Keratinocyte (primary cell): ENCODE measurements at regions not wholly inside any gene's neighbourhood (a gene's known extent, or its start where the extent isn't known, plus 50 kb on each side); places are given as distances from the start of the nearest gene placed in this dataset.

ENCODE experiments used
- DNase-seq: peaks from one replicate; pipeline ENCODE4 v3.0.0-alpha.2; 2011; ENCODE audit warnings: low read depth, missing footprints, low spot score
- FAIRE-seq: peaks from 2 replicates; lab custom pipeline; 2011; peaks lifted over from hg19 to GRCh38; lab: Jason Lieb, UNC
- H2AFZ ChIP-seq: 2 replicates; pipeline ENCODE4 v1.6.0; 2012; ENCODE audit warnings: low read length, control low read depth, inconsistent platforms; ENCODE audit not compliant: control insufficient read depth
- H3K27ac ChIP-seq: 2 replicates; pipeline ENCODE4 v1.5.1; 2011; ENCODE audit warnings: low read length; ENCODE audit not compliant: control insufficient read depth, insufficient read depth
- H3K27me3 ChIP-seq: 3 replicates; pipeline ENCODE4 v1.6.0; 2011; ENCODE audit warnings: low read length; ENCODE audit not compliant: control insufficient read depth, insufficient read depth; ENCODE audit errors: extremely low read depth
- H3K36me3 ChIP-seq, 2 experiments: 2 replicates in 1 of 2; 3 replicates in 1 of 2; pipeline ENCODE4 v1.5.1; 2011; ENCODE audit warnings: low read length in 2 of 2, mild to moderate bottlenecking in 1 of 2; ENCODE audit not compliant: control insufficient read depth in 2 of 2, insufficient read depth in 2 of 2; ENCODE audit errors: extremely low read depth in 1 of 2
- H3K4me1 ChIP-seq: 3 replicates; pipeline ENCODE4 v1.5.1; 2011; ENCODE audit warnings: low read length; ENCODE audit not compliant: control insufficient read depth, insufficient read depth; ENCODE audit errors: extremely low read depth
- H3K4me2 ChIP-seq: 3 replicates; pipeline ENCODE4 v1.6.0; 2011; ENCODE audit warnings: low read depth, low read length; ENCODE audit not compliant: control insufficient read depth, insufficient read depth; ENCODE audit errors: extremely low read depth
- H3K4me3 ChIP-seq, 3 experiments: fragments of 200-600 bp in 1 of 3; sonication (generic) in 1 of 3; 2 replicates in 2 of 3; 3 replicates in 1 of 3; pipeline ENCODE4 v1.5.1; 2011 to 2016; ENCODE audit warnings: low read length in 3 of 3, mild to moderate bottlenecking in 3 of 3, control low read depth in 2 of 3, inconsistent platforms in 1 of 3, low read depth in 1 of 3, mixed read lengths in 1 of 3, mixed run types in 1 of 3, moderate library complexity in 1 of 3; ENCODE audit not compliant: control insufficient read depth in 2 of 3, insufficient read depth in 2 of 3; ENCODE audit errors: extremely low read depth in 1 of 3
- H3K79me2 ChIP-seq: 2 replicates; pipeline ENCODE4 v1.6.0; 2012; ENCODE audit warnings: low read length; ENCODE audit not compliant: control insufficient read depth, insufficient read depth
- H3K9ac ChIP-seq: 3 replicates; pipeline ENCODE4 v1.6.0; 2011; ENCODE audit warnings: low read length; ENCODE audit not compliant: control insufficient read depth, insufficient read depth; ENCODE audit errors: extremely low read depth
- H3K9me1 ChIP-seq: 3 replicates; pipeline ENCODE4 v1.6.0; 2011; ENCODE audit warnings: low read length; ENCODE audit not compliant: control insufficient read depth, insufficient read depth; ENCODE audit errors: extremely low read depth
- H3K9me3 ChIP-seq: 2 replicates; pipeline ENCODE4 v1.5.1; 2012; ENCODE audit warnings: low read depth, low read length; ENCODE audit not compliant: control insufficient read depth
- H4K20me1 ChIP-seq: 3 replicates; pipeline ENCODE4 v1.6.0; 2011; ENCODE audit warnings: low read length; ENCODE audit not compliant: control insufficient read depth, insufficient read depth; ENCODE audit errors: extremely low read depth
- EZH2 ChIP-seq: IDR thresholded peaks from one replicate; pipeline ENCODE4 v1.6.1; 2012; ENCODE audit warnings: inconsistent platforms, mild to moderate bottlenecking, low read length, moderate library complexity
- dilution Hi-C: fragments of 300-500 bp; cut with MboI; formaldehyde crosslinking; loops from one replicate; pipeline ENCODE4 v1.7.0; 2020; ENCODE audit warnings: low sequenced_read_pairs; ENCODE audit not compliant: extremely low pct_ligation_motif_present
- TF ChIP-seq, protein P1 (sequence below), 3 experiments: IDR thresholded peaks in 1 of 3; conservative IDR thresholded peaks in 1 of 3; optimal IDR thresholded peaks in 1 of 3; 2 replicates in 2 of 3; 3 replicates in 1 of 3; pipeline versions ENCODE3 to v1.5.1; 2011; ENCODE audit warnings: low read length in 3 of 3, mild to moderate bottlenecking in 3 of 3, moderate library complexity in 2 of 3, control low read depth in 1 of 3, inconsistent platforms in 1 of 3; ENCODE audit not compliant: insufficient read depth in 2 of 3; ENCODE audit errors: extremely low read depth in 1 of 3

DNA sequence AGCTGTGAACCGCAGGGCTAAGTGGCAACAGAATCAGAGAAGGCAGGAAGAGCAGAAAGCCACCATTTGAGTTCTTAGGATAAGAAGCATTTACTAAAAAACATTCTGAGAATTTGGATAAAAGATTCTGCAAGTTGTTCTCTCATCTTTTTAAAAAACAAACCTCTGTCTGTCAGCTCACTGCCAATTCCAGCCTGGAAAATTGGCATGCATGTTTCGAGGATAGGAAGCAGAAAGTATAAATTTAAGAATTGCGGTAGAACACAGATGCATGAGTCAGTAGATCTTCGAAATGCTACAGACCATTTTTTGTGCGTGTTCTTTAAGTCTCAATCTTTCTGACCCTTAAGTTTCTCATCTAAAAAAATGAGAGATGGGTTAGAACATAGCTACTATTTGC, 544.5 kb upstream of the DAB1 start:
- dilution Hi-C loops: no loop called here
- Histone ChIP-seq H2AFZ (no peak overlapping the region), H3K36me3 (no peaks in the 10 kb centered on the region), H3K79me2 (no peaks in the 10 kb centered on the region), H3K9me1 (no peaks in the 10 kb centered on the region), H3K9me3 (no peaks in the 10 kb centered on the region), H3K27me3 (no peaks in the 10 kb centered on the region), H3K27ac (no peak overlapping the region), H3K4me1 (no peaks in the 10 kb centered on the region), H4K20me1 (no peaks in the 10 kb centered on the region), H3K4me2 (no peak overlapping the region), H3K9ac (no peak overlapping the region), H3K4me3 (no peak overlapping the region)
- DNase-seq: no peak
- TF ChIP-seq, protein P1, sequence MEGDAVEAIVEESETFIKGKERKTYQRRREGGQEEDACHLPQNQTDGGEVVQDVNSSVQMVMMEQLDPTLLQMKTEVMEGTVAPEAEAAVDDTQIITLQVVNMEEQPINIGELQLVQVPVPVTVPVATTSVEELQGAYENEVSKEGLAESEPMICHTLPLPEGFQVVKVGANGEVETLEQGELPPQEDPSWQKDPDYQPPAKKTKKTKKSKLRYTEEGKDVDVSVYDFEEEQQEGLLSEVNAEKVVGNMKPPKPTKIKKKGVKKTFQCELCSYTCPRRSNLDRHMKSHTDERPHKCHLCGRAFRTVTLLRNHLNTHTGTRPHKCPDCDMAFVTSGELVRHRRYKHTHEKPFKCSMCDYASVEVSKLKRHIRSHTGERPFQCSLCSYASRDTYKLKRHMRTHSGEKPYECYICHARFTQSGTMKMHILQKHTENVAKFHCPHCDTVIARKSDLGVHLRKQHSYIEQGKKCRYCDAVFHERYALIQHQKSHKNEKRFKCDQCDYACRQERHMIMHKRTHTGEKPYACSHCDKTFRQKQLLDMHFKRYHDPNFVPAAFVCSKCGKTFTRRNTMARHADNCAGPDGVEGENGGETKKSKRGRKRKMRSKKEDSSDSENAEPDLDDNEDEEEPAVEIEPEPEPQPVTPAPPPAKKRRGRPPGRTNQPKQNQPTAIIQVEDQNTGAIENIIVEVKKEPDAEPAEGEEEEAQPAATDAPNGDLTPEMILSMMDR (optimal IDR thresholded peaks at IDR 0.05 in 1 of 3, IDR thresholded peaks at IDR 0.05 in 1 of 3, conservative IDR thresholded peaks at IDR 0.05 in 1 of 3; ENCODE audit: extremely low read depth in 1 of 3, insufficient read depth in 2 of 3, low read length in 3 of 3): no peak
- TF ChIP-seq EZH2: no peak
- FAIRE-seq: no peak

DNA sequence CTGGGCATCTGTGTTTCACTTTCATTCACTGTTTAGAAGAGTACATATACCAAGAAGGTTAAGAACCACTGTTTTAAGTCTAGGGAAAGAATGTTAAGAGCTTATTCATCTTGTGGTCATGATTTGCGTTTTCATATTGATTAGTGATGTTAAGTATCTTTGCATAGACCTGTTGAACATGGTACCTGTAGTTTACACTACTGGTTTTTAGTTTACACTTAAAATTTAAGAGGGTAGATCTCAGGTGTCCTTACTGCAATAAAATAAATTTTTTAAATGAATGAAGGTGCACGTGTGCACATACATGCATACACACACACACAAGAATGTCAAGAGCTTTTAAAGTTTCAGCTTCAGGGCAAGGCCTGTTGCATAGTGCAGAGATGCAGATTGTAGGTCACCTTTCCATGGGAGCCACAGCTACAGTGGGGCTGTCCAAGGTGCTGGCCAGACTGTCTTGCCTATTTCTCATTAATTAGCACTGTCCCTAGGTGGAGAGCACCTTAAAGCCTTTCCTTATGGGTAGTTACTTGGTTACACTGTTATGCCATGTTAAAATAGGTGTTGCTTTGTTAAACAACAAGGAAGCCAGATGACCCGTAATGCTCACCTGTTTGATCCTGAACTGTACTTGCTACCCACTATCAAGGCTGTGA, 543.0 kb upstream of the DAB1 start:
- Histone ChIP-seq H3K27me3 (no peaks in the 10 kb centered on the region), H2AFZ (no peak overlapping the region), H3K9me1 (no peaks in the 10 kb centered on the region), H3K36me3 (no peaks in the 10 kb centered on the region), H3K4me1 (no peaks in the 10 kb centered on the region), H3K9ac (no peak overlapping the region), H3K79me2 (no peaks in the 10 kb centered on the region), H3K27ac (no peak overlapping the region), H4K20me1 (no peaks in the 10 kb centered on the region), H3K4me3 (no peak overlapping the region), H3K4me2 (no peak overlapping the region), H3K9me3 (no peaks in the 10 kb centered on the region)
- dilution Hi-C loops: no loop called here
- DNase-seq (peak; percentile 2), FAIRE-seq (peak; percentile 65)
- no peak for TF ChIP-seq EZH2
- TF ChIP-seq, protein P1 (optimal IDR thresholded peaks at IDR 0.05 in 1 of 3, IDR thresholded peaks at IDR 0.05 in 1 of 3, conservative IDR thresholded peaks at IDR 0.05 in 1 of 3; ENCODE audit: extremely low read depth in 1 of 3, insufficient read depth in 2 of 3, low read length in 3 of 3): no peak
